ENCODE measurements at regions not wholly inside any gene's neighbourhood (a gene's known extent, or its start where the extent isn't known, plus 50 kb on each side); places are given as distances from the start of the nearest gene placed in this dataset.

GRCh38 chr2:18309188-18309587, 251.3 kb downstream of the RDH14 start:
- TF ChIP-seq CTCF (IDR thresholded peaks at IDR 0.05; ENCODE audit: low read depth, low read length, missing input control) (no peak), ZBTB33 (IDR thresholded peaks at IDR 0.05) (no peak), FOXA1 (IDR thresholded peaks at IDR 0.05) (no peak), GABPA (IDR thresholded peaks at IDR 0.05 in 1 of 2, conservative IDR thresholded peaks at IDR 0.05 in 1 of 2) (no peak), RAD21 (IDR thresholded peaks at IDR 0.05) (no peak), TAF1 (conservative IDR thresholded peaks at IDR 0.05) (no peak), JUND (IDR thresholded peaks at IDR 0.05) (no peak), HNF4A (conservative IDR thresholded peaks at IDR 0.05) (no peak), RXRA (IDR thresholded peaks at IDR 0.05) (no peak), EGR1 (IDR thresholded peaks at IDR 0.05; ENCODE audit: low read depth in 2 of 2) (no peak)
- TF ChIP-seq, protein P1, sequence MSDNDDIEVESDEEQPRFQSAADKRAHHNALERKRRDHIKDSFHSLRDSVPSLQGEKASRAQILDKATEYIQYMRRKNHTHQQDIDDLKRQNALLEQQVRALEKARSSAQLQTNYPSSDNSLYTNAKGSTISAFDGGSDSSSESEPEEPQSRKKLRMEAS (IDR thresholded peaks at IDR 0.05) = no peak
- TF ChIP-seq, protein P2, sequence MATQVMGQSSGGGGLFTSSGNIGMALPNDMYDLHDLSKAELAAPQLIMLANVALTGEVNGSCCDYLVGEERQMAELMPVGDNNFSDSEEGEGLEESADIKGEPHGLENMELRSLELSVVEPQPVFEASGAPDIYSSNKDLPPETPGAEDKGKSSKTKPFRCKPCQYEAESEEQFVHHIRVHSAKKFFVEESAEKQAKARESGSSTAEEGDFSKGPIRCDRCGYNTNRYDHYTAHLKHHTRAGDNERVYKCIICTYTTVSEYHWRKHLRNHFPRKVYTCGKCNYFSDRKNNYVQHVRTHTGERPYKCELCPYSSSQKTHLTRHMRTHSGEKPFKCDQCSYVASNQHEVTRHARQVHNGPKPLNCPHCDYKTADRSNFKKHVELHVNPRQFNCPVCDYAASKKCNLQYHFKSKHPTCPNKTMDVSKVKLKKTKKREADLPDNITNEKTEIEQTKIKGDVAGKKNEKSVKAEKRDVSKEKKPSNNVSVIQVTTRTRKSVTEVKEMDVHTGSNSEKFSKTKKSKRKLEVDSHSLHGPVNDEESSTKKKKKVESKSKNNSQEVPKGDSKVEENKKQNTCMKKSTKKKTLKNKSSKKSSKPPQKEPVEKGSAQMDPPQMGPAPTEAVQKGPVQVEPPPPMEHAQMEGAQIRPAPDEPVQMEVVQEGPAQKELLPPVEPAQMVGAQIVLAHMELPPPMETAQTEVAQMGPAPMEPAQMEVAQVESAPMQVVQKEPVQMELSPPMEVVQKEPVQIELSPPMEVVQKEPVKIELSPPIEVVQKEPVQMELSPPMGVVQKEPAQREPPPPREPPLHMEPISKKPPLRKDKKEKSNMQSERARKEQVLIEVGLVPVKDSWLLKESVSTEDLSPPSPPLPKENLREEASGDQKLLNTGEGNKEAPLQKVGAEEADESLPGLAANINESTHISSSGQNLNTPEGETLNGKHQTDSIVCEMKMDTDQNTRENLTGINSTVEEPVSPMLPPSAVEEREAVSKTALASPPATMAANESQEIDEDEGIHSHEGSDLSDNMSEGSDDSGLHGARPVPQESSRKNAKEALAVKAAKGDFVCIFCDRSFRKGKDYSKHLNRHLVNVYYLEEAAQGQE (IDR thresholded peaks at IDR 0.05) = no peak

Measured in liver (tissue), 3 donors.